HCT116 (cell line): ENCODE measurements at regions not wholly inside any gene's neighbourhood (a gene's known extent, or its start where the extent isn't known, plus 50 kb on each side); places are given as distances from the start of the nearest gene placed in this dataset.

Experiments used
- CBX3 ChIP-seq: IDR thresholded peaks from 2 replicates; pipeline ENCODE4 v1.6.1; 2012; ENCODE audit warnings: low read depth
- CEBPB ChIP-seq: IDR thresholded peaks from 2 replicates; pipeline ENCODE4 v1.6.1; 2012; ENCODE audit warnings: low read depth
- EZH2phosphoT487 ChIP-seq: fragments of 200-600 bp; IDR thresholded peaks from 2 replicates; pipeline ENCODE4 v1.6.1; 2018; ENCODE audit warnings: antibody characterized with exemption, borderline replicate concordance
- JUND ChIP-seq: IDR thresholded peaks from 2 replicates; pipeline ENCODE4 v1.6.1; 2012
- POLR2A ChIP-seq: IDR thresholded peaks from 2 replicates; pipeline ENCODE4 v1.7.0; 2011; ENCODE audit warnings: borderline replicate concordance; ENCODE audit not compliant: insufficient read depth, insufficient read length; ENCODE audit errors: extremely low read depth
- RAD21 ChIP-seq: IDR thresholded peaks from 2 replicates; pipeline ENCODE4 v1.6.1; 2012; ENCODE audit warnings: low read depth, mild to moderate bottlenecking
- SIN3A ChIP-seq: IDR thresholded peaks from 2 replicates; pipeline ENCODE4 v1.6.1; 2012; ENCODE audit warnings: low read depth
- ZNF274 ChIP-seq: fragments of 200-500 bp; sonication (Bioruptor generic); IDR thresholded peaks from 2 replicates; pipeline ENCODE4 v1.6.1; 2014; ENCODE audit warnings: mild to moderate bottlenecking, low read depth, low read length, inconsistent platforms
- TF ChIP-seq, protein P1 (sequence below), 3 experiments: fragments of 200-600 bp in 1 of 3; sonication (generic) in 1 of 3; IDR thresholded peaks in 2 of 3; conservative IDR thresholded peaks in 1 of 3; 2 replicates each; pipeline ENCODE4 v1.5.1; 2012 to 2017; ENCODE audit warnings: low read depth in 2 of 3, low read length in 2 of 3, antibody characterized with exemption in 1 of 3, borderline replicate concordance in 1 of 3, control low read depth in 1 of 3, mild to moderate bottlenecking in 1 of 3, mixed read lengths in 1 of 3, mixed run types in 1 of 3, moderate library complexity in 1 of 3; ENCODE audit not compliant: insufficient read depth in 1 of 3
- TF ChIP-seq, protein P2 (sequence below): IDR thresholded peaks from 2 replicates; pipeline ENCODE4 v1.6.1; 2012

DNA sequence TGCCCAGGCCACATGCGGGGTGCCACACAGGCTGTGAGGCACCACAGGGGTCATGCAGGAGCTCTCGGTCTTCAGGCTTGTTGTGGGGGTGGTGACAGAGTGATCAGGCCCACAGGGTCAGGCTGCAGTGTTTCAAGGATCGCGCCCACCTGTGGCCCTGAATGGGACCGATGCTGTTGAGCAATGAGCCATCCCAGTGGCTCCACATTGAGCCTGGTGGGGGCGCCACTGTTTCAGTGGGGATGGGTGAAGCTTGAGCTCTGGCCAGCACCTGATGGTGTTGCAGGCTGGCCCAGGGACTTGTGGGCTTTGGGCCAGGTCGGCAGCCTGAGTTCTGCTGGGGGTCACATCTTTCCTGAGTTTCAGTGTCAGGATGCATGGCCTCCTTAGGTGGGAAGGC, 230.1 kb downstream of the UBE3A start:
- TF ChIP-seq, protein P1, sequence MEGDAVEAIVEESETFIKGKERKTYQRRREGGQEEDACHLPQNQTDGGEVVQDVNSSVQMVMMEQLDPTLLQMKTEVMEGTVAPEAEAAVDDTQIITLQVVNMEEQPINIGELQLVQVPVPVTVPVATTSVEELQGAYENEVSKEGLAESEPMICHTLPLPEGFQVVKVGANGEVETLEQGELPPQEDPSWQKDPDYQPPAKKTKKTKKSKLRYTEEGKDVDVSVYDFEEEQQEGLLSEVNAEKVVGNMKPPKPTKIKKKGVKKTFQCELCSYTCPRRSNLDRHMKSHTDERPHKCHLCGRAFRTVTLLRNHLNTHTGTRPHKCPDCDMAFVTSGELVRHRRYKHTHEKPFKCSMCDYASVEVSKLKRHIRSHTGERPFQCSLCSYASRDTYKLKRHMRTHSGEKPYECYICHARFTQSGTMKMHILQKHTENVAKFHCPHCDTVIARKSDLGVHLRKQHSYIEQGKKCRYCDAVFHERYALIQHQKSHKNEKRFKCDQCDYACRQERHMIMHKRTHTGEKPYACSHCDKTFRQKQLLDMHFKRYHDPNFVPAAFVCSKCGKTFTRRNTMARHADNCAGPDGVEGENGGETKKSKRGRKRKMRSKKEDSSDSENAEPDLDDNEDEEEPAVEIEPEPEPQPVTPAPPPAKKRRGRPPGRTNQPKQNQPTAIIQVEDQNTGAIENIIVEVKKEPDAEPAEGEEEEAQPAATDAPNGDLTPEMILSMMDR (IDR thresholded peaks at IDR 0.05 in 2 of 3, conservative IDR thresholded peaks at IDR 0.05 in 1 of 3; ENCODE audit: borderline replicate concordance in 1 of 3, insufficient read depth in 1 of 3, low read depth in 2 of 3, low read length in 2 of 3) = no peak
- no peak for TF ChIP-seq CEBPB
- no peak for TF ChIP-seq JUND
- TF ChIP-seq EZH2phosphoT487 = no peak
- no peak for TF ChIP-seq POLR2A
- TF ChIP-seq RAD21 = no peak
- TF ChIP-seq, protein P2, sequence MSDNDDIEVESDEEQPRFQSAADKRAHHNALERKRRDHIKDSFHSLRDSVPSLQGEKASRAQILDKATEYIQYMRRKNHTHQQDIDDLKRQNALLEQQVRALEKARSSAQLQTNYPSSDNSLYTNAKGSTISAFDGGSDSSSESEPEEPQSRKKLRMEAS = no peak
- TF ChIP-seq SIN3A = no peak
- TF ChIP-seq CBX3 = no peak
- TF ChIP-seq ZNF274 = no peak
